Daoy (cell line): ENCODE measurements at regions not wholly inside any gene's neighbourhood (a gene's known extent, or its start where the extent isn't known, plus 50 kb on each side); places are given as distances from the start of the nearest gene placed in this dataset.
A peak's percentile ranks its signal among the peaks of the same experiment; 100 is the strongest.

Experiments used
- DNase-seq: peaks from one replicate; pipeline ENCODE4 v3.0.0-alpha.2; 2015; ENCODE audit warnings: low read depth

DNA sequence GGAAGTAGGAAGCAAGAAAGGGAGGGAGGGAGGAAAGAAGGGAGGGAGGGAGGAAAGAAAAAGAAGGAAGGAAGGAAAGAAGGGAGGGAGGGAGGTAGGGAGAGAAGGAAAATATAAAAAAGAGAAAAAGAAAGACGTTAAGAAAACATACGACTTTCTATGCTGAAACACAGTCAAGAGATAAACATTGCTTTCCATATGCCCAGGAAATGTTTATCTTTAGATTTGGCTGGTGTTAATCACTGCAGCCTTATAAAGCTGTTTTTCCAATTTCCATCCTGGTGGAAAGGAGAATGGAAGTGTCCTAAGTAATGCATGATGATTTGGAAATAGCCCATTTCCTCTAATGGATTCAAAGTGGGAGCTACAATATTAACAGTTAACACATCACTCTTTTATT is 524.3 kb downstream of the MTRR start:
- DNase-seq: no peak

DNA sequence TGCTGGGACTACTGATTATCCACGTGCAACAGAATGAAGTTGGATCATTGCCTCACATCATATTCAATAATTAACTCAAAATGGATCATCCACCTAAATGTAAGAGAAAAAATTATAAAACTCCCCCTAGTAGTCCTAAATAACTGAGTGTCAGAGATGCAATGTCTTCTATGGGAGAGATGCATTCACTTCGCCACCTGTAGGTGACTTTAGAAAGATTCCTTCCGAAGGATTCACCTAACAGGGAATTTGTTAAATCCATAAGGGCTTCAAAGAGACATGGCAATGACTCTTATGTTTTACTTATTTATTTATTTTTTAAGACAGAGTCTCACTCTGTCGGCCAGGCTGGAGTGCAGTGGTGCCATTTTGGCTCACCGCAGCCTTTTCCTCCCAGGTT is 526.0 kb downstream of the MTRR start:
- no peak for DNase-seq

DNA sequence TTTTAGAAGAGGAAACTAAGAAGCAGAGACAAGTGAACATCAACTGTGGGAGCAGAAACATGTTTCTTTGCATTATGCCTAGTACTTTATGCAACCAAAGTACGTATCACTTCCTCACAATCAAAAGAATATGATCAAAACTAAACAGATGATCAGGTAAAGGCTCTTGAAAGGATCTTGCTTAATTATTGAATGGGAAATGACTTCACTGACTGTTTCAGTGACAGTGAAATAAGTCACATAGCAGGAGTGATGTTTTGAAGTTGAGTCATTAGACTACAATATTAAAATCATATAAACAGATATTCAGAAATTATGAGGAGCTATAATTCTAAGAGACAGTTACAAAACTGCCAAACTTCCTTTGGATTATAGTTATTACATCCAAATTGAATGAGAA is 527.3 kb downstream of the MTRR start:
- no peak for DNase-seq

DNA sequence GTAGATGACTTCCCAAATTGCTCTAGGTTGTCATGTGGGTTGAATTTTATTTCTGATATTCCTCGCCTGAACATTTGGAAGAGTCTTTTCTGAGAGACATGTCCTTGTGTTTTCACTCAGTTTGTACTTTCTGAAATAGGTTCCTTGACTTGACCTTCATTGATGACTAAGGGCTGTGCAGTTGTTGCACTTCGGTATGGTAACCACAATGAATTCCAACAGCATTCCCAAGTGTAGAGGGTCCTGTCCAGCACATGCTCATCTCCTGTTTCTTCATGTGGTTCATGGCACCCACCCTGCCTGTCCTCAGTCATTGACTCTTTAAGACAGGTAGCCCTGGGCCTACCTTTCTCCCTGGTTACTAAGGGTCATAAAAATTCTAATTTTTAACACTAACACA is 527.8 kb downstream of the MTRR start:
- no peak for DNase-seq

DNA sequence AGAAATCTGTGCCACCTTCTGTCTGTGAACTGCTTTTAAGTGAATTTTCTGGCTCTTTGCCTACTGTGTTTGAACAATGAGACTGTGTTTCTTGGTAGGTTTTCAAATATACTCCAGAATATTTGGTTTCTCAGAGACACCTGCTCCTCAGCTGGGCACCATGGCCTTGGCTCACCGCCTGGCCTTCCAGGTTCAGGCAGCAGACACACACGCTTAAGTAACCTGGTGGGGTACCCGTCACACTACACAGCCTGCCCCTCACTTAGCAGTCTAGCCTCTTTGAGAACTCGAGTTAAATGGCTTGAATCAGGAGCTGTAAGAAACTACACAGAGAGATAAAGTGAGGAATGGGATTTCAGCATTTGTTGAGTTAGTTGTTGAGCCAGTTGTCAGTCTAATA is 530.5 kb downstream of the MTRR start:
- no peak for DNase-seq

DNA sequence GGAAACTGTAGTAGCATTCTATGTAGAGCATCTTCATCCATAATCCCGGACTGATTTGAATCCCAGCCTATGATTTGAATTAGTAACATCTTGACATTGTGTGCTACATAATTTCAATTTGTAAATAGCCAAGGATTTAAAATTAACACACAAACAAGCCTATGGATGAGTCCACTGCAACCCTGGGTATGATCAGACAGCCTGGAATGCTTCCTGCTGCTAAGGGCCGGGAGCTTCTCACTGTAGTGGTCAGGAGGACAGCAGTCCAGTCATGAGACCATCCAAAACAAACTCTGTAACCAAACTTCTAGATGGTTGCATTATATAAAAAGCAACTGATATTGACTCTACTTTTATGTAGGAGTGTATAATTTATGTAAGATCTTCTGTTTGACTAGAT is 539.3 kb downstream of the MTRR start:
- DNase-seq: no peak

DNA sequence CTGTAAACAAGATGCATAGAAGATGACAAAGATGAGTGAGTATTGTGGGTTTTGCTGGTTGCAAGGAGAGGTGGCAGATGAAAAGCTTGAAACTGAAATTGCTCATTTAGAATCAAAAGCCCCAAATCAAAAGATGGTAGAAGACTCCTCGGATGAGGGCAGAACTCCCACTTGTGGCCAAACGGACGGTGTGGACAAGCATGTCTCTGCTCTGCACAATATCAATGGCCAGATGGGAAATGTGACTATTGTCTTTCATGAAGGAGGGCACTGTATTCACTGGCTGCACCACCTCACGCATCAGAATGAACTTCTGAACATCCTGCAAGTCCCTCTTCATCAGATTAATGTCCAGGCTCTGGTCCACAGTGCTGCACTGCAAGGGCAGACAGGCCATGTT is 541.7 kb downstream of the MTRR start:
- no peak for DNase-seq

DNA sequence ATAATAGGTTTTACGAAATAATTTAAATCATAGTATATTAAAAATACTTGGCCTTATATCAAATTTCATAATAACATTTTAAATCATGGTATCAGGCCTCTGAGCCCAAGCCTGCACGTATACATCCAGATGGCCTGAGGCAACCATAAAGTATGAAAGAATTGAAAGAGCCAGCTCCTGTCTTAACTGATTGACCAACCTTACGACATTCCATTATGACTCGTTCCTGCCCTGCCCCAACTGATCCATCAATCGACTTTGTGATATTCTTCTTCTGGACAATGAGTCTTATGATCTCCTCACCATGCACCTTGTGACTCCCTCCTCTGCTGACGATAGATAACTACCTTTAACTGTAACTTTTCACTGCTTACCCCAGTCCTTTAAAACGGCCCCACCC is 545.0 kb downstream of the MTRR start:
- no peak for DNase-seq

DNA sequence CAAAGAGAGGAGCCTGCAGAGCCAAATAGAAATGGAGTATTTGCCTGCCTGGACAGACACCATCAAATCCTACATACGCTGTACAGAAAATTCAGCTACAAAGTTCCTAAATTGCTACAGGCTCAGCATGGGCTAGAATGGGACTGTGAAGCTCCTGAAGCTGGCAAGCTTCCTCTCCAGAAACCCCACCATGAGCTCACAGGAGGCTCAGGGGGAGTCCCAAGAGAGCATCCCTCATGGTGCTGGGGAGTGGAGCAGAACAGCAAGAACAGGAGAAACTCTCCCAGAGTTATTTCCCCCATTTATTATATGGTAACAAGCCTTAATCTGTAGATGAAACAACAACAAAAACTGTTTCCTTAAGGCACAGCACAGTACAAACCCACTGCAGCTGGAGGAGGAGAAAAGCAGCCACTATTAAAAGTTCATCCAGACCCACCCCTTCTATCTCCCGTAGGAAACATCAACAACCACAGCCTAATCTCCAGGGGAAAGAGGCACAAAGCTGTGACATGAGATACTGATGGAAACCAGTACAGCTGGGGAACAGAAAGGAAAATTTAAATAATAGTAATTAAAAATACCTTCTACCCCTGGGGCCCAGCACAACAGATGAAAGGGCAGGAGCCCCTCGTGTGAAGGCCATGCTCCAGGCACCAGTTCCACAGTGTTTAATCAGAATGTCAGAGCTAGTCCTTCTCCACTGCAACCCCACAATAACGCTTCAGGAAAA is 548.5 kb downstream of the MTRR start:
- DNase-seq: no peak

DNA sequence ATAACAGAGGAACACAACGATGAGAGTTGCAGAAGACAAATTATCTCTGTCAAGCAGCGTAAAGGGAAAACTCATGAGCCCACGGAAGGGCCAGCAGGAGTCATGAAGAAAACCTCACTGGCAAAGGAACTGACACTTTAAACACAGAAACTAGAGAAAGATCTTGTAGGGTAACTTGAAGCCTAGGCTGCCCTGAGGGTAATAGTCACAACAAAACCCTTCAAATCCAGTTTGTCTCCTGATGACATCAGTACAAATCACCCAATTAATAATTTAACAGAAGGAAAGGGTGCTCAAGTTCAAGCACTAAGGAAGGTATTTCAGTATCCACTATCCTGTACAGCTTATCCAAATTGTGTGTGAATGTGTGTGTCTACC is 549.1 kb downstream of the MTRR start:
- DNase-seq: no peak

DNA sequence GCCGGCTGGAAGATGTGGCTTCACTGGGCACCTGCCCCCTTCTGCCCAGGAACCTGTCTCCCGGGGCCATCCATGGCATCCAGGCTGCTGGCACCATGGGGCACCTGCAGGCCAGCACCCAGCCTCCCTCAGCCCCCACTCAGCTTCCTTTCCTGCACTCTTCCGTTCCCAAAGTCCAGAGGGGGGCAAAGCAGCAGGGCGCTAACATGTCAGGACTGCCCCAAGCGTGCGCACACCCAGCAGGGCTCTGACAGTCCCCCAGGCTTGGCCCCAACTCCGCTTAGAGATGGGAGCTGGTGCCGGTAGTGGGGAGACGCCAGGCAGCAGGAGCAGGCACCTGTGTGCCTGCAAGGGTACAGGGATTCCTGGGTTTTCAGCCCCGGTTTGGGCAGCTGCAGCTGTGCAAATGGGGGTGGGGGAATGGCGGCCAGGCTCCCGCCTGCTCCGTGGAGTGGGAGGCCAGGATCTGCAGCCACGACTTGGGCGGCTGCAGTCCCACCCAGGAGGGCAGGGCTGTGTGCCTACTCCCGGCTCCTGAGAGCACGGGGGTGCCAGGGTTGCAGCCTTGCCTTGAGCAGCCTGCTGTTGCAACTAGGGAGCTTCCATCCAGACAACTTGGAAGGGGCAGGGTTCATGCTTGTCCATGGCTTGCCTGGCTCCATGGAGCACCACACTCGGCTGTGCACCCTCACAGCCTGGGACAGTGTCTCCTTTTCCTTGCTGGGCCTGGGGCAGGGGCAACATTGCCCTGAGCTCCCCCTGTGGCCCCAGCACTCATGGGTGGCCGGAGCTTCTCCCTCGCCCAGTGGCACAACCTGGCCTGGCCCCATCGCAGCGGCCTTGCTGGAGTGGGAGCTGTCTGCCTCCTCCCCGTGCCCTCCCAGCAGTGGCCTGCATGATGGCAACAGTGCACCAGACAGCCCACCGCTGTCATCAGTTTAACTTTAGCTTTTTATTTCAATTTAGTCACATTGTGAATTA is 561.1 kb downstream of the MTRR start:
- no peak for DNase-seq

DNA sequence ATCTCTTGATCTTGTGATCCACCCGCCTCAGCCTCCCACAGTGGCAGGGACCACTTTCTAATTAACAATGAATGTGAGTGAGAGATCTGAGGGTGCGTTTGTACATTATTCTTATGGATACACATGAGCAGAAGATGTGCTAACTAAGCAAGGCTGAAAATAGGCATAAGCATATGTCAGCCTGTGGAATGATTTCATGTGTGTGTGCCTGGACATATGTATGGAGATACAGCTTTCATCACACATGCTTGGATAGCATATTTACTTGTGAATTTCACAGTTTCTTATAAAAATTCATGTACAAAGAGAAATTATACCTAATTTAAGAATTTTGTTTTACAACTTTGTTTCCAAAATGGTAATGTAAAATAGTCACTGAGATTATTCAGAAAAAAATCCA is 565.6 kb downstream of the MTRR start:
- no peak for DNase-seq

DNA sequence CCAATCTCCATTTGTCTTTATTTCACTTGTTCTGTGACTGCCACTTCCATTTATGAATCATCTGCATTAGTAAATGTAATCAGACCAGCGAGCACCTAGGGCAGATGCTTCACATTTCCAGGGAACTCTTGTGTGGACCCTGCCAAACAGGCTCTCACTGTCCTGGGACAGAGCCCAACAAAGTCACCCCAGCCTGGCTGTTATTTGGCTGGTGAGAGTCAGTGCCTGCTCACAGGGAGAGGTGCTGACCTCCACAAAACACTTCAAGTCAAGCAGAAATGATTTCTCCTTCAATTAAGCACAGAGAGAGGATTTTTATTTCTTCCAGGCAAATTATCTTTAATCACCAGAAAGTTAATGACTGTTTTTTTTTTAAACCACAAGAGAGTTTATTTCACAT is 568.0 kb downstream of the MTRR start:
- no peak for DNase-seq

DNA sequence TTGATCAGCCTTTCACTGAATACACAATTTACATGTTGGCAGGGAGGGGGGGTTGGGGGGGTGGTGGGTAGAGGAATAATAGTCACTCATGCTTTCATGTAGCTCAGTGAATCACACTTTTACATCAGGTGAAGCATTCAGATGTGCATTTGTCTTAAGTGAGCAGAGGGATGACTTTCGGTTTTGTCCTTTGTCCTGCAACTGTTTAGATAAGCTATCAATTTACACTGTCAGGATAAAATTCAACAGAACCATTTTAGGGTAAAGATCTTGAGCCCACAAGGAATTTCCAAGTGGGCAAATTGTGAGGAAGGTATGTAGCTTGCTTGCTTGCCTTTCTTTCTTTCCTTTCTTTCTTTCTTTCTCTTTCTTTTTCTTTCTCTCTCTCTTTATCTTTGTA is 576.2 kb downstream of the MTRR start:
- no peak for DNase-seq

DNA sequence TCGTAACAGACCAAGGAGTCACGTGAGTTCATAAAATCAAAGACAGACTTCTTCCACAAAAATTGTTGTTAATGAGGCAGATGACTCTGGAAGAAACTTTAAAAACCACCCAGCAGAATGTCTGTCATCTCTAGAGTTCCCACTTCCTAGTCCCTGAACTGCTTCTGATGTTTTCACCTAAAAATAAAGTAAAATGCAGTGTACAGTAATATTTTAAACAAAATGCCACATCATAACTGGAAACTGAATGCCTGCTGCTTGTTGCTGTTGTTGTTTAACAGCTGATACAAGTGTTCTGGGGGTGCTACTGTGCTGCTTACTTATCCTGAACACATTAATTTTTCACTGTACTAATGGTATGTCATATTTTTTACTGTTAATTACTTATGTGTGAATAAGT is 577.2 kb downstream of the MTRR start:
- no peak for DNase-seq

DNA sequence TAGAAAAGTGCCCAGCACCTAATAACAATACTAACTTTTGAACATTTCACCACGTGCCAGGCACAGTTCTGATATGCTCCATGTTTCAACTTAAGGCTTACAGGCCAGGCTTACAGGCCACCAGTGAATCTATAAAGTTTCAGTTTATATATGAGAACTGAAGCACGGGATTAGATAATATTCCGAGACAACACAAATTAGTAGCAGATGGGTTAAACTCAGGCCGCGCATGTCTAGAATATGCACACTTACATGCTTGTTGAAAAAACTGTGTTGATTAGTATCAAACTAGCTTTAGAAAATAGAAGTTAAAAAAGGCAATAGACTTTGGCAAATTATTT is 587.9 kb downstream of the MTRR start:
- no peak for DNase-seq

DNA sequence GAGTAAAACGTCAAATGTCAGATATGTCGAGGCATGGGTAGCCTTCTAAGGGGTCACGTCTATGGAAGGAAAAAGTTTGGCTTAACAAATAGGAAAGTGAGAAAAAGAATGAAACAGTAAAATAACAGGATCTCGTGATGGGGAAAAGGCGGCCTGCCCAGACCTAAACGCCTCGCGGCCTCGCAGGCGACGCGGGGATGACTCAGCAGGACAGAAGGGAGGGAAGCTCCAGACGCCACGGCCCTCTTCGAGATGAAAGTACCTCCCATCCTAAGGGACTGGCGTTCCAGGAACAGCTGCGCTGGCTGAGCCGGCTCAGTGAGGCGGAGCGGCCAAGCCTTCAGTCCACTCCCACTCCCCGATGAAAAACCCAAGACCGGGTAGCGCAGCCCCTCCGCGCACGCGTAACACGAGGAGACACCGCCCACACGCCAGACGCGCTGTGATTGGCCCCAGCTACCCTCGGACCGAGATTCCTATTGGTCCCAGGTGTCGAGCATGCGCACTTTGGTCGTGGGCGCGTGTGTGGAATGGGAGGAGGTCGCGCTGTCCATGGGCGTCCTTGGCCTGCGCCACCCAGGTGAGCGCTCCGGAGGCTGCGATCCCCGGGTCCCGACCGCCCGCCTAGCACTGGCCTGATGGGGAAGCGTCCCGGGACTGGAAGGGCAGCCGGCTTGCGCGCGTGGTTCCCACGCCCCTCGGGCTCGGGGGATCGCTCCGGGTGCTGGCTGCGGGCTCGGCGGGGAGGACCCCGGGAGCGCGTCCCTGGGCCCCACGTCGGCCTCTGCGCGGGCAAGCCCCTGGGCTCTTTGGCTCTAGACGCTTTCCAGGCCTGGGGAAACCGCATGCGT is 588.5 kb downstream of the MTRR start:
- peak; percentile 98 for DNase-seq

DNA sequence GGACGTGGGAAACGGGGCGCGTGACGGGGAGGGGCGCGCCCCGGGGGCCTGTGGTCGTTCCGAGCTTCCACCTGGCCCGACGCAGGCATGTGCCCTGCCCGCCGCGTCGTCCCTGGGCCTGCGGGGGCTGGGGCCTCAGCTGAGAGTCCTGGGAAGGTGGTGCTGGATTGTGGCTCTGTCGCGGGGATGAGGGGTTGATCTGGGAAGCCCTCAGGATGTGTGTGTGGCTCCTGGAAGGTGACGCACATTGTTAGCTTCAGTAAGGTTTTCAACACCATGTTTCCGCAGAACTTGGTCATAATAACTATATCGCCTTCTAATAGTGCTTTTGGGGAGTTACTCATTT is 589.1 kb downstream of the MTRR start:
- peak; percentile 50 for DNase-seq

DNA sequence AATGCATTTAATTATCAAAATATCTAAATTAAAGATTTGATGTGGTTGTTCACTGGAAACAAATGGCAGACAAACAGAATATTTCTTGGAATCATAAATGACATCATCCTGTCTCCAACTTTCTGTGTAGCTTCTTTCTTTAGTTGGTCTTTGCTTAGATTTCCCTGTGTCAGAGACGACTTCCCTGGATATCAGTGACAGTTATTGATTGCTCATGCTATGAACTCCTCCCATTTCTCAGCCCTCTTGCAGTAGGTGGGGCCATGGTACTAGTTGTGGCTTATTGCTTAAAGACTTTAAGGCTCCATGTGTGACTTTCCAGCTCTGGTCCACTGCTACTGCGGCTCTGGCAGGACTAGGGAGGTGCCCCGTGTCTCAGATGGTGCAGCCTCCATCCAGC is 592.6 kb downstream of the MTRR start:
- no peak for DNase-seq

DNA sequence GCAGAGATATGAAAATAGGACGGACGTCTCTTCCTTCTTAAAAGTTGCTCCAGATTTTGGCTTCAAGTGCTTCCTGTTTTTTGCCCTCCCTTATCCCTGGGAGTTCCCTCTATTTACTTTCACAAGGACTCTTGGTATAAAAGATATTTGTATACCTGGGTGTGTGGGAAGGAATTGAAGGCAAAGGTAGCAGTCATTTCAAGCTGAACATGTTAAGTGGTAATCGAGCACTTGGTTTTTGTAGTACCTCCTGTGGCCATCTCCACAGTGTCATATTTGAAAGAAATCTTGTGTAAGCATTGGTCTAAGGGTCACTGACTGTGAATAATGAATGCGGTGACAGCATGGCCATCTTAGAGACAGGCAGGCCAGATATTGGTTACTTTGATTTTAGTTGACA is 593.6 kb downstream of the MTRR start:
- DNase-seq: no peak

DNA sequence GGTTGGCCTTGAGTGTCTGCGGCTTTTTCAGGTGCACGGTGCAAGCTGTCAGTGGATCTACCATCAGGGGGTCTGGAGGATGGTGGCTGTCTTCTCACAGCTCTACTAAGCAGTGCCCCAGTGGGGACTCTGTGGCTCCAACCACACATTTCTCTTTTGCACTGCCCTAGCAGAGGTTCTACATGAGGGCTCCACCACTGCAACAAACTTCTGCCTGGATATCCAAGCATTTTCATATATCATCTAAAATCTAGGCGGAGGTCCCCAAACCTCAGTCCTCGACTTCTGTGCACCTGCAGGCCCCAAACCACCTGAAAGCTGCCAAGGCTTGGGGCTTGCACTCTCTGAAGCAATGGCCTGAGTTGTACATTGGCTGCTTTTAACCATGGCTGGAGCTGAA is 601.5 kb downstream of the MTRR start:
- no peak for DNase-seq

DNA sequence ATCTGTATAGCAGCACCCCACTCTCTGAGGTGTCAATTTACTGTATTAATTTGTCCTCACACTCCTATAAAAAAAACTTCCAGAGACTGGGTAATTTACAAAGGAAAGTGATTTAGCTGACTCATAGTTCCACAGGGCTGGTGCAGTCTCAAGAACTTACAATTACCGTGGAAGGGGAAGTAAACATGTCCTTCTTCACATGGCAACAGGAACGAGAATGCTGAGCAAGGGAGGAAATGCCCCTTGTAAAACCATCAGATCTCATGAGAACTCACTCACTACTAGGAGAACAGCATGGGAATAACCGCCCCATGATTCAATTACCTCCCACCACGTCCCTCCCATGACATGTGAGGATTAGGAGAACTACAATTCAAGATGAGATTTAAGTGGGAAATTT is 602.6 kb downstream of the MTRR start:
- no peak for DNase-seq

DNA sequence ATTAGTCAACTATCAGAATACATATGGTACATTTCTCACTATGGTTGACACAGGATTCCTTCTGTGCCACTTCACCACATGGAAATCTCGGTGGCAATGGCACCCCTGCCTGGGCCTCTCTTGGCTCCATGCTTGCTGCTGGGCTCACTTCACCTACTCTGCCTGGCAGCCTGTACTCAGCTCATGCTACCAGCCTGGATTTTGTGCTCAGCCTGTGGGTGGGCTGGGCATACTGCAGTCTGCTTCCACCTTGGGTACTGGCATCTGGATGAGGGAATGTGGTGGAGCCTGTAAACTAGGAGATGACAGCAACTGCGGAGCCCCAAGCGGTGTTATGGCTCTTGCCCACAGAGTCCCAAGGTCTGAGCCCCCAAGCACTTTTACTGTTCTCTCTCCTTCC is 604.1 kb downstream of the MTRR start:
- no peak for DNase-seq
